H9 (cell line): ENCODE measurements at regions not wholly inside any gene's neighbourhood (a gene's known extent, or its start where the extent isn't known, plus 50 kb on each side); places are given as distances from the start of the nearest gene placed in this dataset.

ENCODE experiments used
- DNase-seq: peaks from one replicate; pipeline ENCODE4 v3.0.0-alpha.2; 2017
- H2AFZ ChIP-seq: one replicate; pipeline ENCODE4 v1.6.1; 2013; ENCODE audit warnings: mild to moderate bottlenecking, low read length, control low read depth, moderate library complexity
- H2AK5ac ChIP-seq: 2 replicates; pipeline ENCODE4 v1.6.1; 2013; ENCODE audit warnings: low read length, control low read depth, mixed read lengths; ENCODE audit not compliant: insufficient read length
- H2BK120ac ChIP-seq: one replicate; pipeline ENCODE4 v1.6.1; 2013; ENCODE audit warnings: low read depth, mild to moderate bottlenecking, low read length, control low read depth, inconsistent platforms; ENCODE audit not compliant: poor library complexity, severe bottlenecking
- H2BK12ac ChIP-seq: 2 replicates; pipeline ENCODE4 v1.6.1; 2013; ENCODE audit warnings: low read length, control low read depth, mixed read lengths, low read depth; ENCODE audit not compliant: insufficient read length
- H2BK15ac ChIP-seq: 2 replicates; pipeline ENCODE4 v1.6.1; 2013; ENCODE audit warnings: low read depth, low read length, control low read depth
- H2BK20ac ChIP-seq: one replicate; pipeline ENCODE4 v1.6.1; 2013; ENCODE audit warnings: low read depth, mild to moderate bottlenecking, low read length, control low read depth, inconsistent platforms; ENCODE audit not compliant: poor library complexity, severe bottlenecking
- H2BK5ac ChIP-seq: 2 replicates; pipeline ENCODE4 v1.6.1; 2013; ENCODE audit warnings: low read length, control low read depth, mixed read lengths; ENCODE audit not compliant: insufficient read length
- H3K14ac ChIP-seq: 2 replicates; pipeline ENCODE4 v1.6.1; 2013; ENCODE audit warnings: low read length, control low read depth; ENCODE audit not compliant: insufficient read depth
- H3K18ac ChIP-seq: 2 replicates; pipeline ENCODE4 v1.6.1; 2013; ENCODE audit warnings: low read depth, mild to moderate bottlenecking, mixed read lengths, low read length, control low read depth; ENCODE audit not compliant: insufficient read length
- H3K23ac ChIP-seq: 2 replicates; pipeline ENCODE4 v1.6.1; 2013; ENCODE audit warnings: low read length, control low read depth, mixed read lengths, low read depth; ENCODE audit not compliant: insufficient read length
- H3K23me2 ChIP-seq: 2 replicates; pipeline ENCODE4 v1.6.1; 2013; ENCODE audit warnings: low read depth, mild to moderate bottlenecking, mixed read lengths, low read length, control low read depth; ENCODE audit not compliant: insufficient read length, poor library complexity, severe bottlenecking
- H3K27ac ChIP-seq: 2 replicates; pipeline ENCODE4 v1.5.1; 2013; ENCODE audit warnings: low read length, control low read depth, mixed read lengths, low read depth; ENCODE audit not compliant: insufficient read length
- H3K27me3 ChIP-seq: 2 replicates; pipeline ENCODE4 v1.6.1; 2013; ENCODE audit warnings: low read length, control low read depth, inconsistent platforms; ENCODE audit not compliant: insufficient read depth
- H3K4ac ChIP-seq: 2 replicates; pipeline ENCODE4 v1.6.1; 2013; ENCODE audit warnings: low read depth, mild to moderate bottlenecking, control low read depth, inconsistent platforms, low read length, moderate library complexity
- H3K4me1 ChIP-seq: 2 replicates; pipeline ENCODE4 v1.6.1; 2013; ENCODE audit warnings: low read length, control low read depth, inconsistent platforms; ENCODE audit not compliant: insufficient read depth
- H3K4me2 ChIP-seq: 2 replicates; pipeline ENCODE4 v1.6.1; 2013; ENCODE audit warnings: low read length, control low read depth, mixed read lengths; ENCODE audit not compliant: insufficient read length, insufficient read depth
- H3K56ac ChIP-seq: 2 replicates; pipeline ENCODE4 v1.6.1; 2013; ENCODE audit warnings: low read depth, mild to moderate bottlenecking, mixed read lengths, low read length, control low read depth; ENCODE audit not compliant: insufficient read length
- H3K79me1 ChIP-seq: 2 replicates; pipeline ENCODE4 v1.6.1; 2013; ENCODE audit warnings: low read depth, mild to moderate bottlenecking, moderate library complexity, low read length, control low read depth, inconsistent platforms; ENCODE audit not compliant: insufficient read depth, poor library complexity, severe bottlenecking
- H3K79me2 ChIP-seq: 2 replicates; pipeline ENCODE4 v1.6.1; 2013; ENCODE audit warnings: low read length, control low read depth, inconsistent platforms; ENCODE audit not compliant: insufficient read depth
- H3K9ac ChIP-seq: 2 replicates; pipeline ENCODE4 v1.6.1; 2013; ENCODE audit warnings: low read length, control low read depth, mixed read lengths; ENCODE audit not compliant: insufficient read length; ENCODE audit errors: extremely low read depth
- H3K9me3 ChIP-seq: one replicate; pipeline ENCODE4 v1.6.1; 2013; ENCODE audit warnings: low read depth, low read length, inconsistent platforms; ENCODE audit not compliant: control insufficient read depth
- H3T11ph ChIP-seq: one replicate; pipeline ENCODE4 v1.6.1; 2013; ENCODE audit warnings: mild to moderate bottlenecking, low read length, control low read depth, inconsistent platforms
- H4K20me1 ChIP-seq: one replicate; pipeline ENCODE4 v1.6.1; 2013; ENCODE audit not compliant: control insufficient read depth, insufficient read length, insufficient read depth
- H4K5ac ChIP-seq: 2 replicates; pipeline ENCODE4 v1.6.1; 2013; ENCODE audit warnings: low read depth, mild to moderate bottlenecking, mixed read lengths, low read length, control low read depth; ENCODE audit not compliant: insufficient read length
- H4K8ac ChIP-seq: replicated peaks from 2 replicates; pipeline ENCODE4 v1.6.1; 2013; ENCODE audit warnings: low read length, control low read depth, mixed read lengths, low read depth; ENCODE audit not compliant: insufficient read length
- H4K91ac ChIP-seq: 2 replicates; pipeline ENCODE4 v1.6.1; 2013; ENCODE audit warnings: low read depth, mild to moderate bottlenecking, moderate library complexity, mixed read lengths, low read length, control low read depth; ENCODE audit not compliant: insufficient read length
- H3K27ac Mint-ChIP-seq, 3 experiments: 2 replicates in 2 of 3; 3 replicates in 1 of 3; pipeline ENCODE4 v1.8.0; 2020 to 2021; ENCODE audit warnings: mixed read lengths in 3 of 3, mild to moderate bottlenecking in 1 of 3, moderate library complexity in 1 of 3
- H3K27me3 Mint-ChIP-seq: 2 replicates; pipeline ENCODE4 v1.8.0; 2021; ENCODE audit warnings: low read depth, mild to moderate bottlenecking, moderate library complexity, mixed read lengths
- H3K36me3 Mint-ChIP-seq, 3 experiments: 2 replicates in 2 of 3; 3 replicates in 1 of 3; pipeline ENCODE4 v1.8.0; 2020 to 2021; ENCODE audit warnings: low read depth in 3 of 3, mixed read lengths in 3 of 3; ENCODE audit not compliant: insufficient read depth in 1 of 3
- H3K4me1 Mint-ChIP-seq, 2 experiments: 2 replicates each; pipeline ENCODE4 v1.8.0; 2020; ENCODE audit warnings: mixed read lengths in 2 of 2
- H3K4me3 Mint-ChIP-seq, 2 experiments: 2 replicates in 1 of 2; 3 replicates in 1 of 2; pipeline ENCODE4 v1.8.0; 2020 to 2021; ENCODE audit warnings: mild to moderate bottlenecking in 2 of 2, mixed read lengths in 2 of 2, moderate library complexity in 1 of 2
- H3K9me3 Mint-ChIP-seq, 2 experiments: 2 replicates in 1 of 2; 3 replicates in 1 of 2; pipeline ENCODE4 v1.8.0; 2020; ENCODE audit warnings: mild to moderate bottlenecking in 2 of 2, mixed read lengths in 2 of 2, moderate library complexity in 1 of 2
- TF ChIP-seq, protein P1 (sequence below): fragments of 200-600 bp; sonication (generic); conservative IDR thresholded peaks from 3 replicates; pipeline ENCODE4 v1.8.0; 2021; ENCODE audit warnings: antibody characterized with exemption, mild to moderate bottlenecking

GRCh38 chr12:61758661-61759060, 501.5 kb upstream of the USP15 start:
- H3K27me3 ChIP-seq, result no peaks in the 10 kb centered on the region
- no peak overlapping the region for H3K14ac ChIP-seq
- H3K9ac ChIP-seq, result no peak overlapping the region
- no peak overlapping the region for H2BK5ac ChIP-seq
- no peak for DNase-seq
- H4K8ac ChIP-seq, result no peak overlapping the region
- no peak overlapping the region for H3T11ph ChIP-seq
- H3K9me3 ChIP-seq, result no peaks in the 10 kb centered on the region
- no peak overlapping the region for H4K5ac ChIP-seq
- H4K91ac ChIP-seq, result no peak overlapping the region
- no peak overlapping the region for H3K18ac ChIP-seq
- H3K23me2 ChIP-seq, result no peaks in the 10 kb centered on the region
- no peak overlapping the region for H2BK12ac ChIP-seq
- H2AK5ac ChIP-seq, result no peak overlapping the region
- peaks cover 4% of the 10 kb centered on the region in 2 experiments; a peak in 2 of 4 replicates for H3K4me1 Mint-ChIP-seq
- TF ChIP-seq, protein P1, sequence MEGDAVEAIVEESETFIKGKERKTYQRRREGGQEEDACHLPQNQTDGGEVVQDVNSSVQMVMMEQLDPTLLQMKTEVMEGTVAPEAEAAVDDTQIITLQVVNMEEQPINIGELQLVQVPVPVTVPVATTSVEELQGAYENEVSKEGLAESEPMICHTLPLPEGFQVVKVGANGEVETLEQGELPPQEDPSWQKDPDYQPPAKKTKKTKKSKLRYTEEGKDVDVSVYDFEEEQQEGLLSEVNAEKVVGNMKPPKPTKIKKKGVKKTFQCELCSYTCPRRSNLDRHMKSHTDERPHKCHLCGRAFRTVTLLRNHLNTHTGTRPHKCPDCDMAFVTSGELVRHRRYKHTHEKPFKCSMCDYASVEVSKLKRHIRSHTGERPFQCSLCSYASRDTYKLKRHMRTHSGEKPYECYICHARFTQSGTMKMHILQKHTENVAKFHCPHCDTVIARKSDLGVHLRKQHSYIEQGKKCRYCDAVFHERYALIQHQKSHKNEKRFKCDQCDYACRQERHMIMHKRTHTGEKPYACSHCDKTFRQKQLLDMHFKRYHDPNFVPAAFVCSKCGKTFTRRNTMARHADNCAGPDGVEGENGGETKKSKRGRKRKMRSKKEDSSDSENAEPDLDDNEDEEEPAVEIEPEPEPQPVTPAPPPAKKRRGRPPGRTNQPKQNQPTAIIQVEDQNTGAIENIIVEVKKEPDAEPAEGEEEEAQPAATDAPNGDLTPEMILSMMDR, result no peak
- H2BK15ac ChIP-seq, result no peak overlapping the region
- no peak overlapping the region for H3K27ac Mint-ChIP-seq
- H3K27me3 Mint-ChIP-seq, result no peaks in the 10 kb centered on the region
- no peaks in the 10 kb centered on the region for H4K20me1 ChIP-seq
- H3K79me1 ChIP-seq, result no peaks in the 10 kb centered on the region
- no peaks in the 10 kb centered on the region for H3K79me2 ChIP-seq
- no peaks in the 10 kb centered on the region for H3K4me1 ChIP-seq
- H2BK20ac ChIP-seq, result no peak overlapping the region
- H2BK120ac ChIP-seq, result no peak overlapping the region
- peaks cover 0 to 2% of the 10 kb centered on the region in 2 experiments; a peak in 1 of 5 replicates for H3K9me3 Mint-ChIP-seq
- no peaks in the 10 kb centered on the region for H3K36me3 Mint-ChIP-seq
- H3K4me3 Mint-ChIP-seq, result no peak overlapping the region
- no peak overlapping the region for H3K4ac ChIP-seq
- no peak overlapping the region for H3K27ac ChIP-seq
- H3K56ac ChIP-seq, result no peak overlapping the region
- H2AFZ ChIP-seq, result no peak overlapping the region
- H3K23ac ChIP-seq, result no peak overlapping the region
- H3K4me2 ChIP-seq, result no peak overlapping the region
